ENCODE measurements at regions not wholly inside any gene's neighbourhood (a gene's known extent, or its start where the extent isn't known, plus 50 kb on each side); places are given as distances from the start of the nearest gene placed in this dataset.

DNA sequence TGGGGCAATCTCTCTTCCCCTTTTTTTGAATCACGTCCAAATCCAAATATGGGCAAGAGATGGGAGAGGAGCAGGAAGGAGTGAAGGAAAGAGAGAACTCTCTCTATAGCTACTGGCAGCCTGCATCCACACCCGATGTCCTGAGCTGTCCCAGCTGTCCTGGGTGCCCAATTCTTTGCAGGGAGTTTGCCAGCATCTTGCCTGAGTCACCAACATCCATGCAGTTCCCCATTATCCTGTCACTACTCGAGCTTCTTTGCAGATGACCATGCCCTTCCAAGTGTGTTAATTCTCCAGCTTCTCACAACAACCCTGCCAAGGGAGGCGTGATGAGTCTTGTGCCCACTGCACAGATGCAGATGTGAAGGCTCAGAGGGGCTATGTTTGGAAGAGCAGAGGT is 127.1 kb downstream of the NSG2 start:
- peak in 1 of 2 donors; percentile 6 for DNase-seq
- TF ChIP-seq CTCF (IDR thresholded peaks at IDR 0.05): no peak

DNA sequence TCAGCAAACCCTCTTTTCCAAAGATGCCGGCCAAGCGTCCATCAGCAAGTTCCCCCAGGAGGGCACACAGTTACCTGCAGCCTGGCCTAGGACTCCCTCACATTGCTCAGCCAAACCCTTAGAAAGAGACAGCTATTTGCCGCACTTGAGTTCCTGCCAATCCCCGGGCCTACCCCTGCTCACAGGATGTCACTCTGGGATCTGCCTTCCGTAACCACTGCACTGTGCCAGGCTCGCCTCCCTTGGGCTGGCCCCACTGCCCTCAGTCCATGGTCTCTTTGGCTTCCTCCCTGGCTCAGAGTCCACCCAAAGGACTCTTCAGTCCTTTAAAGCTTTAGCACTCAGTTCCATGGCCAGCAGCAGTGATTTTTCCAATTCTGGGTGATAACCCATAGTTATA is 128.3 kb downstream of the NSG2 start:
- Histone ChIP-seq H3K9me3 (no peaks in the 10 kb centered on the region), H3K4me3 (no peak overlapping the region), H3K4me1 (peaks cover 0 to 6% (median 0%) of the 10 kb centered on the region in 4 donors), H3K36me3 (no peaks in the 10 kb centered on the region), H3K27me3 (peaks cover 0 to 10% of the 10 kb centered on the region in 2 donors), H3K27ac (no peak overlapping the region)
- no peak for DNase-seq
- TF ChIP-seq CTCF (IDR thresholded peaks at IDR 0.05): no peak
- intact Hi-C loops (cut with DNase I; ENCODE audit: low total_unique reads): no loop called here

More for the DNA sequence above, 127.1 kb downstream of the NSG2 start:
- intact Hi-C loops (cut with DNase I; ENCODE audit: low total_unique reads): no loop called here
- peaks cover 0 to 6% (median 0%) of the 10 kb centered on the region in 4 donors for H3K4me1 ChIP-seq
- H3K4me3 ChIP-seq: no peak overlapping the region
- no peak overlapping the region for H3K27ac ChIP-seq
- H3K36me3 ChIP-seq: no peaks in the 10 kb centered on the region
- H3K9me3 ChIP-seq: no peaks in the 10 kb centered on the region
- H3K27me3 ChIP-seq: peaks cover 0 to 10% of the 10 kb centered on the region in 2 donors

DNA sequence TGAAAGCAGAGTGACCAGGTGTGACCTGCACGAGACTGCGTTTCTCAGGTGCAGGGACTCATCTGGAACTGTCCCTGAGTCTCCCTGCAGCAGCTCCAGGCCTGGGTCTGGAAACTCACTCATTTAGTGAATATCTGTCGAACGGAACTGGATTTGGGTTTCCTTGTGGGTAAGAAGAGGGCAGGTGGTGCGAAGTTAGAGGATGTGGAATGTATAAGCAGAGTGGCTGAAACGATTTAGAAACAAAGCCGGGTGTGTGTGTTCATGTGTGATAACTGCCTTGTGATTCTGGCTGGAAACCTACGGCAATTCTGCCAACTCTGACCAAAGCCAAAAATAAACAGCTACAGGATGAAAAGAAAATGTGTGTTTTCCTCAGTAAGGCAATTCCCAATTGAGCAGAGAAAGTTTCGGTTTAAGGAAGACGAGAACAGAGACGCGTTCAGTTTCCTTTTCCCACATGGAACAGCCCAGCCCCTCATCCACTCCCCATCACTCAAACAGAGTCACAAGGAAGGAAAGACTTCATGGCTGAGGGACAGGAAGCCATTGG is 130.3 kb downstream of the NSG2 start:
- intact Hi-C loops (cut with DNase I; ENCODE audit: low total_unique reads): no loop called here
- Histone ChIP-seq H3K4me3 (no peak overlapping the region), H3K36me3 (no peaks in the 10 kb centered on the region), H3K9me3 (no peaks in the 10 kb centered on the region), H3K4me1 (peaks cover 0 to 6% (median 0%) of the 10 kb centered on the region in 4 donors), H3K27ac (no peak overlapping the region), H3K27me3 (peaks cover 0 to 10% of the 10 kb centered on the region in 2 donors)
- DNase-seq: peak in 1 of 2 donors; percentile 13
- TF ChIP-seq CTCF (IDR thresholded peaks at IDR 0.05): no peak

DNA sequence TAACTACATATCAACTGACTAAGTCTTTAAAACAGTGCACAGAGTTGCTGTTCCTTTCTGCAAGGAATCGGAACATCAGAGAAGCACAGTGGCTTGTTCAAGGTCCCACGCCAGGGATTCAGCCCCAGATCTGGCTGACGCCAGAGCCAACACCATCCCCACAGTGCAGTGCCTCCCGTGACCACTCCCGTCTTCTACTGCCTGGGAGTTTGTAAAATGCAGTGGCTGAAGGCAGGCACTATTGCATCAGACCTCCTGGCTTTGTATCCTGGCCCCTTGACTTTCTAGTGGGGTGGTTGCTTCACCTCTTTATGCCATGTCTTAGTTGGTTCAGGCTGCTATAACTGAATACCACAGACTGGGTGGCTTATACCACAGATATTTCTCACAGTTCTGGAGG is 131.0 kb downstream of the NSG2 start:
- no peak overlapping the region for H3K4me3 ChIP-seq
- H3K4me1 ChIP-seq: peaks cover 0 to 6% (median 0%) of the 10 kb centered on the region in 4 donors
- no peak overlapping the region for H3K27ac ChIP-seq
- TF ChIP-seq CTCF (IDR thresholded peaks at IDR 0.05): no peak
- no peaks in the 10 kb centered on the region for H3K9me3 ChIP-seq
- DNase-seq: no peak
- intact Hi-C loops (cut with DNase I; ENCODE audit: low total_unique reads): no loop called here
- H3K27me3 ChIP-seq: peaks cover 0 to 10% of the 10 kb centered on the region in 2 donors
- no peaks in the 10 kb centered on the region for H3K36me3 ChIP-seq

DNA sequence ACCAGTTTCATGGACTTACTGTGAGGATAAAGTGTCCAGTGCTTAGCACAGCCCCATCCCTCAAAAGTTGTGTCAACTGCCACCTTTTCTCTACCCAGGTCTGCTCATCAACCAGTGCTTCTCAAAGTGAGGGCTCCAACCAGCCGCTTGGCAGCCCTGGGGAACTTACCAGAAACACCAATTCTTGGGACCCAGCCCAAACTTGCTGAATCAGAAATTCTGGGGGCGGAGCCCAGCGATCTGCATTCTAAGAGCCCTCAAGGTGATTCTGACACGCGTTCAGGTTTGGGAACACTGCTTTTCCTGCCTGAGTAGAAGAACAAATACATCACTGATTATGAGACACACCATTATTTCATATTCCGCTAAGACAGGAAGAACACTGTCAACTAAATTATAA is 132.0 kb downstream of the NSG2 start:
- intact Hi-C loops (cut with DNase I; ENCODE audit: low total_unique reads): no loop called here
- peaks cover 0 to 6% (median 0%) of the 10 kb centered on the region in 4 donors for H3K4me1 ChIP-seq
- H3K4me3 ChIP-seq: no peak overlapping the region
- H3K9me3 ChIP-seq: no peaks in the 10 kb centered on the region
- no peak for DNase-seq
- H3K27ac ChIP-seq: no peak overlapping the region
- no peak for TF ChIP-seq CTCF (IDR thresholded peaks at IDR 0.05)
- H3K27me3 ChIP-seq: peaks cover 0 to 10% of the 10 kb centered on the region in 2 donors
- H3K36me3 ChIP-seq: no peaks in the 10 kb centered on the region
